H1 (cell line): ENCODE measurements at regions not wholly inside any gene's neighbourhood (a gene's known extent, or its start where the extent isn't known, plus 50 kb on each side); places are given as distances from the start of the nearest gene placed in this dataset.

Experiments used
- CTBP2 ChIP-seq: IDR thresholded peaks from 2 replicates; pipeline ENCODE4 v1.7.0; 2011; ENCODE audit warnings: borderline replicate concordance, mild to moderate bottlenecking, moderate library complexity, mixed read lengths, low read length; ENCODE audit not compliant: insufficient read depth, insufficient read length
- FOSL1 ChIP-seq: IDR thresholded peaks from 2 replicates; pipeline ENCODE4 v1.6.1; 2011; ENCODE audit warnings: mild to moderate bottlenecking, low read depth, low read length, moderate library complexity; ENCODE audit not compliant: insufficient read depth
- HDAC2 ChIP-seq, 2 experiments: fragments of 300-600 bp in 1 of 2; sonication (generic) in 1 of 2; IDR thresholded peaks; 2 replicates each; pipeline ENCODE4 v1.6.1; 2011 to 2012; ENCODE audit warnings: low read depth in 2 of 2, low read length in 2 of 2, mild to moderate bottlenecking in 2 of 2, moderate library complexity in 2 of 2, borderline replicate concordance in 1 of 2, inconsistent platforms in 1 of 2

DNA sequence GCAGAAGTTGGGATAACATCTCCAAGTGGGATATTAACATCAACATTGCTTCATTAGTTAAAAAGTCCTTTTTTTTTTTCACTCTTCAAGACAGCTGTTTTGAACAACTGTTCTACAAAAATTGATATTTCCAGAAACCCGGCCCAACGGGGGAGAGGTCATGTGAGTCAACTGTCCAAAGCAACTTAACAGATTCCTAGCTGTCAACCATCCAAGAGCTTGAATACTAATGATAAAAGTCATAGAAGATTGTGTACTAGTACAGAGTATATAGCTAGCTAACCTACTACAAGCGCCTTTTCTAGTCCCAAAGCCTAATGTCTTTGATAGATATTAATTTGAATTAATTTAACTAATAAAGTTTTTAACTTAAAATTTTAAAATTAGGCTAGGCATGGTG, 172.0 kb downstream of the CYB561 start (continued):
- TF ChIP-seq HDAC2 (IDR thresholded peaks at IDR 0.05; ENCODE audit: borderline replicate concordance in 1 of 2, low read depth in 2 of 2, low read length in 2 of 2) (no peak), FOSL1 (no peak), CTBP2 (no peak)
- TF ChIP-seq, all 59 proteins: peak for 0
